ENCODE measurements at regions not wholly inside any gene's neighbourhood (a gene's known extent, or its start where the extent isn't known, plus 50 kb on each side); places are given as distances from the start of the nearest gene placed in this dataset.

DNA sequence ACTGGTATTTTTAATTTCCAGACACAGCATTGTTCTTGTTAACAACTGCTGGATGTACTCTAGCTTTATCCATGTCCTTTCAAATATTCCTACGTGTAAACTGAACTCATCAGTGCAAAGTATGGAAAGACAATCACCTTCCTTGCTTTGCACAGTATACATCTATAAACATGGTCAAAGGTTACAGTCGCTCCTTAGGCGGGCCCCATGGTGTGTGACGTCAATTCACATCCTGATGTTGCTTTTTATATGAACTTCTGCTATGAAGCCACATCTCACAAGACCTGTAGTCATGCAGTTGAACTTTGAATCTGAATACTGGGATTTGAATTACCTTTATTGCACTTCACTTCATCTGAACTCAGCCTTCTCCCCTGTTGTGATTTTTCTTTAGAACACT lies 447.6 kb upstream of the PSMD7 start:
- TF ChIP-seq POLR2A (IDR thresholded peaks at IDR 0.05), result no peak
- TF ChIP-seq, protein P1, sequence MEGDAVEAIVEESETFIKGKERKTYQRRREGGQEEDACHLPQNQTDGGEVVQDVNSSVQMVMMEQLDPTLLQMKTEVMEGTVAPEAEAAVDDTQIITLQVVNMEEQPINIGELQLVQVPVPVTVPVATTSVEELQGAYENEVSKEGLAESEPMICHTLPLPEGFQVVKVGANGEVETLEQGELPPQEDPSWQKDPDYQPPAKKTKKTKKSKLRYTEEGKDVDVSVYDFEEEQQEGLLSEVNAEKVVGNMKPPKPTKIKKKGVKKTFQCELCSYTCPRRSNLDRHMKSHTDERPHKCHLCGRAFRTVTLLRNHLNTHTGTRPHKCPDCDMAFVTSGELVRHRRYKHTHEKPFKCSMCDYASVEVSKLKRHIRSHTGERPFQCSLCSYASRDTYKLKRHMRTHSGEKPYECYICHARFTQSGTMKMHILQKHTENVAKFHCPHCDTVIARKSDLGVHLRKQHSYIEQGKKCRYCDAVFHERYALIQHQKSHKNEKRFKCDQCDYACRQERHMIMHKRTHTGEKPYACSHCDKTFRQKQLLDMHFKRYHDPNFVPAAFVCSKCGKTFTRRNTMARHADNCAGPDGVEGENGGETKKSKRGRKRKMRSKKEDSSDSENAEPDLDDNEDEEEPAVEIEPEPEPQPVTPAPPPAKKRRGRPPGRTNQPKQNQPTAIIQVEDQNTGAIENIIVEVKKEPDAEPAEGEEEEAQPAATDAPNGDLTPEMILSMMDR (IDR thresholded peaks at IDR 0.05), result no peak
- Histone ChIP-seq H3K4me3 (no peak overlapping the region), H3K36me3 (no peaks in the 10 kb centered on the region), H3K9me3 (no peaks in the 10 kb centered on the region), H3K27me3 (no peaks in the 10 kb centered on the region), H3K27ac (peak overlapping the region in 2 of 4 donors; percentile 15 to 78), H3K4me1 (no peaks in the 10 kb centered on the region)
- peak in 2 of 3 donors; percentile 54 to 83 for DNase-seq

DNA sequence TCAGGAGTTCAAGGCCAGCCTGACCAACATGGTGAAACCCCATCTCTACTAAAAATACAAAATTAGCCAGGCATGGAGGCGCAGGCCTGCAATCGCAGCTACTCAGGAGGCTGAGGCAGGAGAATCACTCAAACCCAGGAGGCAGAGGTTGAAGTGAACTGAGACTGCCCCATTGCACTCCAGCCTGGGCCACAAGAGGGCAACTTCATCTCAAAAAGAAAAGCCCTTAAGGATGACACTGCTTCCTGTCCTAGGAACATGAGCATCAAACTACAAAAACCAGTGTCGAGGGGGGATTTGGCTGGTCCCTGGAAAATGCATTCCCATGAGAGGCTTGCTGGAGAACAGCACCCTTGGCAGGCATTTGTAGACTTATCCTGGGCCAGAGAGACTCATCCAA lies 449.5 kb upstream of the PSMD7 start:
- no peak overlapping the region for H3K27ac ChIP-seq
- H3K36me3 ChIP-seq, result no peaks in the 10 kb centered on the region
- no peaks in the 10 kb centered on the region for H3K27me3 ChIP-seq
- H3K9me3 ChIP-seq, result no peaks in the 10 kb centered on the region
- no peak overlapping the region for H3K4me3 ChIP-seq
- no peaks in the 10 kb centered on the region for H3K4me1 ChIP-seq
- TF ChIP-seq, protein P1 (IDR thresholded peaks at IDR 0.05), result peak in 1 of 6 experiments; percentile 16
- TF ChIP-seq POLR2A (IDR thresholded peaks at IDR 0.05), result no peak
- peak in 1 of 3 donors; percentile 47 for DNase-seq

DNA sequence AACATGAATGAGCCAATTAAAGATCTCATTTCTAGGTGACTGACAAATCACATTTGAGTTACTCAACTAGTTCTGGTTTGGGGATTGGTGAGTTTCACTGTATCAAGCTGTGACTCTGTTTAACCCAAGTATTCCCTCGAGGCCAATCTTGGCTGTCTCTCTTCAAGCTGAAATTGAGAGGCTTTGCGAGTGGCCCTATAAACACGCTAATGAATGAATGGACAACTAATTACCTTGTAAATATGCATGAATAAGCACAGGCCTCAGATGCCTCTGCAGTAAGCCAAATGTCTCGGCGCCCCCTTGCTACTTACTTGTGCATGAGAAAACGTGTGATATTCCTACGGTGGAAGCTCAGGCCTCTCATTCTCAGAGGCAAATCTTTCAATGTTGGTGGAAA lies 450.3 kb upstream of the PSMD7 start:
- Histone ChIP-seq H3K4me3 (no peak overlapping the region), H3K27me3 (no peaks in the 10 kb centered on the region), H3K27ac (no peak overlapping the region), H3K36me3 (no peaks in the 10 kb centered on the region), H3K4me1 (no peaks in the 10 kb centered on the region), H3K9me3 (no peaks in the 10 kb centered on the region)
- no peak for DNase-seq
- TF ChIP-seq POLR2A (IDR thresholded peaks at IDR 0.05), result no peak
- TF ChIP-seq, protein P1 (IDR thresholded peaks at IDR 0.05), result no peak

DNA sequence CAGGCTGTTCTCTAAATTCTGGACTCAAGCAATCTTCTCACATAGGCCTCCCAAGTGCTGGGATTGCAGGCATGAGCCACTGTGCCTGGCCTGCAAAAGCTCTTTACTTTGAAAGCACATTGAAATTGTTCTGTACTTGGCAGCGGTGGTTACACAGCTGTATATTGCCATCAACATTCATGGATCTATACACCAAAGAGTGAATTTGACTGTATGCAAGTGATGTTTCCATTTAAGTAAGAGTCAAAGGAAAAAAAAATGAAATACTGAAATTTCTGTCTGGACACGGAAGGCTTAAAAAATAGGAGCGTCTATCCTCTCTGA lies 450.6 kb upstream of the PSMD7 start:
- Histone ChIP-seq H3K4me1 (no peaks in the 10 kb centered on the region), H3K9me3 (no peaks in the 10 kb centered on the region), H3K4me3 (no peak overlapping the region), H3K27me3 (no peaks in the 10 kb centered on the region), H3K36me3 (no peaks in the 10 kb centered on the region), H3K27ac (no peak overlapping the region)
- no peak for DNase-seq
- TF ChIP-seq, protein P1 (IDR thresholded peaks at IDR 0.05), result no peak
- TF ChIP-seq POLR2A (IDR thresholded peaks at IDR 0.05), result no peak

DNA sequence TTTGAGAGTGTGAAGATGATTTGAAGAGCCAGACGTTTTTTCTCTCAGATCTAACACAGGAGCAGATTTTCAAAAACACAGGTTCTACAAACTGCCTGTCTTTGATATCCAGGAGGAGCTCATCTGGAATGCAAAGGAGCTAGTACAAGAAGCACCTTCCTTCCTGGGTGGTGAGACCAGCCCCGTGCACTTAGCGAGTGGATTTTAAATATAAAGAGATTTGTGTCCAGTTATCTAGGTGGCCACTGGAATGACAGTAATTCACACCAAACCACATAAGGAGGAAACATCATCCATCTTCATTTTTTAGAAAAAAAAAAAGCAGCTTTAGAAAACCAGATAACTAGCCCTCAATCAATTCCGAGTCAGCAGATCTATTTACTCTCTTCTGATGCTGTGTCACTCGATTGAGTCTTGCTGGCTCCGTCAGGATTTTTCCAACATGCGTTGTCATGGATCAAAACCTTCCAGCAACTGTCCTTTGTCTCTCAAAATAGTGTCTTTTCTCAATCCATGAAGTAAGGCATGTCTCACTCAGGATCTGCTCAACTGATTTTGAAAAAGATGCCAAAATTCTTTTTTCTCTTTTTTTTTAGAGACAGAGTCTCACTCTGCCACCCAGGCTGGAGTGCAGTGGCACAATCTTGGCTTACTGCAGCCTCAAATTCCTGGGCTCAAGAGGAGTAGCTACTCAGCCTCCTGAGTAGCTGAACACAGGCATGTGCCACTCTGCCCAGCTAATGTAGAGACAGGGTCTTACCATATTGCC lies 451.2 kb upstream of the PSMD7 start:
- no peaks in the 10 kb centered on the region for H3K36me3 ChIP-seq
- H3K9me3 ChIP-seq, result no peaks in the 10 kb centered on the region
- no peaks in the 10 kb centered on the region for H3K4me1 ChIP-seq
- TF ChIP-seq, protein P1 (IDR thresholded peaks at IDR 0.05), result no peak
- TF ChIP-seq POLR2A (IDR thresholded peaks at IDR 0.05), result no peak
- H3K4me3 ChIP-seq, result no peak overlapping the region
- H3K27ac ChIP-seq, result no peak overlapping the region
- H3K27me3 ChIP-seq, result no peaks in the 10 kb centered on the region
- DNase-seq, result no peak
